A549 (cell line): ENCODE measurements at regions not wholly inside any gene's neighbourhood (a gene's known extent, or its start where the extent isn't known, plus 50 kb on each side); places are given as distances from the start of the nearest gene placed in this dataset.

Experiments used
- CTCF ChIP-seq: fragments of >200 bp; sonication (Bioruptor Twin); formaldehyde crosslinking; IDR thresholded peaks from 3 replicates; pipeline ENCODE4 v1.5.1; 2016
- EP300 ChIP-seq, 2 experiments: fragments of >200 bp; sonication (Bioruptor Twin); formaldehyde crosslinking; IDR thresholded peaks; 2 replicates in 1 of 2; 3 replicates in 1 of 2; pipeline ENCODE4 v1.6.1; 2016 to 2017
- KDM1A ChIP-seq: fragments of 200-600 bp; sonication (generic); IDR thresholded peaks from 2 replicates; pipeline ENCODE4 v1.6.1; 2016; ENCODE audit warnings: low read depth, mild to moderate bottlenecking
- MAFK ChIP-seq: fragments of 450-650 bp; IDR thresholded peaks from 2 replicates; pipeline ENCODE4 v1.6.1; 2014; ENCODE audit not compliant: partially characterized antibody
- MYC ChIP-seq: IDR thresholded peaks from 2 replicates; pipeline ENCODE4 v1.6.1; 2012; ENCODE audit warnings: mild to moderate bottlenecking, inconsistent platforms, low read length, improper control_type of control experiment, borderline replicate concordance
- POLR2A ChIP-seq: IDR thresholded peaks from 2 replicates; pipeline ENCODE4 v1.6.1; 2012; ENCODE audit warnings: mild to moderate bottlenecking, low read length
- POLR2AphosphoS2 ChIP-seq: conservative IDR thresholded peaks from 2 replicates; pipeline ENCODE4 v1.6.1; 2012; ENCODE audit warnings: low read length, improper control_type of control experiment, inconsistent platforms
- RAD21 ChIP-seq, 2 experiments: fragments of >200 bp in 1 of 2; sonication (Bioruptor Twin) in 1 of 2; formaldehyde crosslinking in 1 of 2; IDR thresholded peaks in 1 of 2; conservative IDR thresholded peaks in 1 of 2; 2 replicates in 1 of 2; 3 replicates in 1 of 2; pipeline ENCODE4 v1.6.1; 2012 to 2018; ENCODE audit warnings: inconsistent platforms in 1 of 2
- RCOR1 ChIP-seq: fragments of 150-350 bp; IDR thresholded peaks from 2 replicates; pipeline ENCODE4 v1.6.1; 2014; ENCODE audit warnings: antibody characterized with exemption, low read length, low read depth
- REST ChIP-seq: fragments of 200-600 bp; sonication (generic); IDR thresholded peaks from 2 replicates; pipeline ENCODE4 v1.6.1; 2016; ENCODE audit warnings: antibody characterized with exemption, mild to moderate bottlenecking, moderate library complexity

GRCh38 chr6:14766391-14766994 lies 479.4 kb upstream of the JARID2 start:
- TF ChIP-seq RAD21 (conservative IDR thresholded peaks at IDR 0.05 in 1 of 2, IDR thresholded peaks at IDR 0.05 in 1 of 2) (no peak), POLR2A (no peak), EP300 (IDR thresholded peaks at IDR 0.05) (no peak), POLR2AphosphoS2 (no peak), CTCF (no peak), REST (no peak), MYC (no peak), RCOR1 (no peak), MAFK (no peak), KDM1A (no peak)
